Skeletal muscle satellite cell (primary cell): ENCODE measurements at regions not wholly inside any gene's neighbourhood (a gene's known extent, or its start where the extent isn't known, plus 50 kb on each side); places are given as distances from the start of the nearest gene placed in this dataset.

Source experiments
- H3K27me3 ChIP-seq: 2 replicates; pipeline ENCODE4 v1.7.0; 2013; ENCODE audit warnings: low read length; ENCODE audit not compliant: control insufficient read depth, insufficient read depth
- H3K36me3 ChIP-seq: 2 replicates; pipeline ENCODE4 v1.7.0; 2013; ENCODE audit warnings: mild to moderate bottlenecking, control low read depth, low read length; ENCODE audit not compliant: insufficient read depth
- H3K4me1 ChIP-seq: 2 replicates; pipeline ENCODE4 v1.7.0; 2013; ENCODE audit warnings: low read length; ENCODE audit not compliant: control insufficient read depth, insufficient read depth
- H3K4me2 ChIP-seq: 2 replicates; pipeline ENCODE4 v1.7.0; 2013; ENCODE audit warnings: mild to moderate bottlenecking, low read length
- H3K4me3 ChIP-seq: 2 replicates; pipeline ENCODE4 v1.7.0; 2013; ENCODE audit warnings: low read length
- H3K9ac ChIP-seq: 2 replicates; pipeline ENCODE4 v1.7.0; 2013; ENCODE audit warnings: mild to moderate bottlenecking, low read depth, low read length, moderate library complexity
- H3K9me3 ChIP-seq: replicated peaks from 2 replicates; pipeline ENCODE4 v1.7.0; 2013; ENCODE audit warnings: mild to moderate bottlenecking, control low read depth, low read length

DNA sequence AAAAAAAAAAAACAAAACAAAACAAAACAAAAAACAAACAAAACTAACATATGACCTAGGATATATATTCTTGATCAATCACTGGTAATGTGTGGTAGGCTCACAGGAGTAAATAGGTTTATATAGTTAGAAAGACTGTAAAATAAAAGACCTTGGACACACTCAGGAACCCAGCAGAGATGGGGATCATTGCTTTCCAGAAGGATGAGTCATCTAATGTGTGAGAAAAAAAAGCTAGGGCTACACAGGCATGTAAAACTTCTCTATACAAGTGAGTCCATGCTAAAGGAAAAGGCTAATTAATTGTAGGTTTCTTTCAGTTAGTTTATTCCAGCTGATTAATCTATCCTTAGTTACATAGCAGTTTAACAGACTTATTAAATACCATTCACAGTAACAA, 710.3 kb upstream of the ARPP21 start:
- Histone ChIP-seq H3K4me1 (no peaks in the 10 kb centered on the region), H3K9me3 (no peaks in the 10 kb centered on the region), H3K36me3 (no peaks in the 10 kb centered on the region), H3K4me3 (no peak overlapping the region), H3K9ac (no peak overlapping the region), H3K27me3 (no peaks in the 10 kb centered on the region), H3K4me2 (no peak overlapping the region)

- no peaks in the 10 kb centered on the region for H3K4me1 ChIP-seq
- no peaks in the 10 kb centered on the region for H3K36me3 ChIP-seq
- no peak overlapping the region for H3K9ac ChIP-seq
- H3K4me2 ChIP-seq = no peak overlapping the region
- H3K9me3 ChIP-seq = no peaks in the 10 kb centered on the region
- H3K27me3 ChIP-seq = no peaks in the 10 kb centered on the region
- no peak overlapping the region for H3K4me3 ChIP-seq
Observed at GRCh38 chr3:34934660-34935059, 704.7 kb upstream of the ARPP21 start.

DNA sequence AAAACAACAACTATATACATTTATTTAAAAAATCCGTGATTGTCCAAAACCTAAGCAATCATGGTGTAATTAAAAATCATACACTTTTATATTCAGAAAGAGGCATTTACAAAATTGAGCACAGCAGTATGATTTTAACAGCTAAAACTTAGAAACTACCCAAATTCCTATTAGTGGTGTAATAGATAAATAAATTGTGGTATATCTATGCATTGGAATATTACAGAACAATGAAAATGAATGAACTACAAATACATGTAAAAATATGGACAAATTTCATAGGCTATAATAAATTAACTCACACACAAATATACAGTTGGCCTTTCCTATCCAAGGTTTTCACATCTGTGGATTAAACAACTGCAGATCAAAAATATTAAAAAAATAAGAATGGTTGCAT, 700.5 kb upstream of the ARPP21 start:
- H3K9ac ChIP-seq = no peak overlapping the region
- no peaks in the 10 kb centered on the region for H3K27me3 ChIP-seq
- no peak overlapping the region for H3K4me3 ChIP-seq
- no peaks in the 10 kb centered on the region for H3K9me3 ChIP-seq
- no peaks in the 10 kb centered on the region for H3K36me3 ChIP-seq
- no peaks in the 10 kb centered on the region for H3K4me1 ChIP-seq
- no peak overlapping the region for H3K4me2 ChIP-seq

GRCh38 chr3:34942256-34942655, 697.1 kb upstream of the ARPP21 start:
- no peaks in the 10 kb centered on the region for H3K9me3 ChIP-seq
- H3K36me3 ChIP-seq = no peaks in the 10 kb centered on the region
- H3K27me3 ChIP-seq = no peaks in the 10 kb centered on the region
- no peaks in the 10 kb centered on the region for H3K4me1 ChIP-seq
- no peak overlapping the region for H3K4me2 ChIP-seq
- no peak overlapping the region for H3K4me3 ChIP-seq
- H3K9ac ChIP-seq = no peak overlapping the region

GRCh38 chr3:34947834-34948233, 691.5 kb upstream of the ARPP21 start:
- Histone ChIP-seq H3K27me3 (no peaks in the 10 kb centered on the region), H3K4me2 (no peak overlapping the region), H3K9ac (no peak overlapping the region), H3K4me3 (no peak overlapping the region), H3K36me3 (no peaks in the 10 kb centered on the region), H3K9me3 (no peaks in the 10 kb centered on the region), H3K4me1 (peaks cover 9% of the 10 kb centered on the region)

- H3K4me1 ChIP-seq = peaks cover 9% of the 10 kb centered on the region
- H3K9ac ChIP-seq = peak overlapping the region; percentile 32
Observed at GRCh38 chr3:34948517-34948916, 690.8 kb upstream of the ARPP21 start.

GRCh38 chr3:34955680-34956079, 683.6 kb upstream of the ARPP21 start:
- no peak overlapping the region for H3K9ac ChIP-seq
- no peak overlapping the region for H3K4me3 ChIP-seq
- H3K27me3 ChIP-seq = no peaks in the 10 kb centered on the region
- H3K4me1 ChIP-seq = no peaks in the 10 kb centered on the region
- no peak overlapping the region for H3K4me2 ChIP-seq
- H3K36me3 ChIP-seq = no peaks in the 10 kb centered on the region
- H3K9me3 ChIP-seq = no peaks in the 10 kb centered on the region

More at GRCh38 chr3:34948517-34948916, 690.8 kb upstream of the ARPP21 start:
- no peak overlapping the region for H3K4me2 ChIP-seq
- no peaks in the 10 kb centered on the region for H3K27me3 ChIP-seq
- no peaks in the 10 kb centered on the region for H3K9me3 ChIP-seq
- H3K36me3 ChIP-seq = no peaks in the 10 kb centered on the region
- H3K4me3 ChIP-seq = no peak overlapping the region

- no peaks in the 10 kb centered on the region for H3K27me3 ChIP-seq
Observed at GRCh38 chr3:34956511-34956910, 682.8 kb upstream of the ARPP21 start.

DNA sequence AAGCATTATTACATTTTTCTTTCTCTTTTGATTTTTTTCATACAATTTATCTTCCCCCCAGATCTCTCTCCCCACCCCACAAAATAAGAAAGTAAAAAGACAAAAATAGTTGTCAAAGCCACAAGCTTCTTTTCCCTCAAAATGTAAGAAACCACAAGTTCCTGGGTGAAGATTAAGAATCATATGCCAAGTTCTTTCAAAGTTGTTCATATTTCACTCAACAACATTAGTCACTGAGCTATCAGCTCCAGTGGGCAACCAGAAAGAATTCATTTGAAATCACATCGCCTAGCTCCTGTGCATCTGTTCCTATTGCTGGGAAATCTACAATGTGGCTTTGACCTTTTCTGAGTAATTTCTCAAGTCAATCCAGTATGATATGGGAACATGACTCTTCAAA, 681.6 kb upstream of the ARPP21 start:
- H3K27me3 ChIP-seq = no peaks in the 10 kb centered on the region
- H3K4me3 ChIP-seq = no peak overlapping the region
- no peaks in the 10 kb centered on the region for H3K36me3 ChIP-seq
- H3K4me1 ChIP-seq = no peaks in the 10 kb centered on the region
- H3K4me2 ChIP-seq = no peak overlapping the region
- H3K9me3 ChIP-seq = no peaks in the 10 kb centered on the region
- no peak overlapping the region for H3K9ac ChIP-seq

More at GRCh38 chr3:34956511-34956910, 682.8 kb upstream of the ARPP21 start:
- Histone ChIP-seq H3K9me3 (no peaks in the 10 kb centered on the region), H3K4me1 (no peaks in the 10 kb centered on the region), H3K36me3 (no peaks in the 10 kb centered on the region), H3K4me2 (no peak overlapping the region), H3K9ac (no peak overlapping the region), H3K4me3 (no peak overlapping the region)

GRCh38 chr3:34969513-34969912, 669.8 kb upstream of the ARPP21 start:
- no peak overlapping the region for H3K4me2 ChIP-seq
- no peaks in the 10 kb centered on the region for H3K9me3 ChIP-seq
- no peaks in the 10 kb centered on the region for H3K4me1 ChIP-seq
- H3K4me3 ChIP-seq = no peak overlapping the region
- no peaks in the 10 kb centered on the region for H3K36me3 ChIP-seq
- H3K27me3 ChIP-seq = no peaks in the 10 kb centered on the region
- H3K9ac ChIP-seq = no peak overlapping the region

DNA sequence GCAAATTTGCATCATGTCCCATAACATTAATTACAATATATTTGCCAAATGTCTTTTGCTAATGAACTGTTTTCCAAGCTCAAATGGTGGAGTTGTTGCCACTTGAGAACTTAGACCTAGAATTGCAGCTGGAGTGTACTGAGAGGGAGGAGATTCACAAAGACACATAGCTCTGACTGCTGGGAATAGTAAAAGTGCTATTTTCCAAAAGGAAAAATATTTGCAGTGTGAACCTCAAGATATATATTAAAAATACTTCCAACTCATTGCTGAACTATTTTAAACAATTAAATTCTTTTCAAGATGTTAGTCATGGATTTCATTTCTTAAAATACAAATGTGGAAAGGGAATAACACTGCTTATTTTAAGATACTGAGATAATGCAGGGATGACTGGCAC, 666.8 kb upstream of the ARPP21 start:
- Histone ChIP-seq H3K9ac (no peak overlapping the region), H3K27me3 (no peaks in the 10 kb centered on the region), H3K4me1 (no peaks in the 10 kb centered on the region), H3K36me3 (no peaks in the 10 kb centered on the region), H3K4me2 (no peak overlapping the region), H3K4me3 (no peak overlapping the region), H3K9me3 (no peaks in the 10 kb centered on the region)

DNA sequence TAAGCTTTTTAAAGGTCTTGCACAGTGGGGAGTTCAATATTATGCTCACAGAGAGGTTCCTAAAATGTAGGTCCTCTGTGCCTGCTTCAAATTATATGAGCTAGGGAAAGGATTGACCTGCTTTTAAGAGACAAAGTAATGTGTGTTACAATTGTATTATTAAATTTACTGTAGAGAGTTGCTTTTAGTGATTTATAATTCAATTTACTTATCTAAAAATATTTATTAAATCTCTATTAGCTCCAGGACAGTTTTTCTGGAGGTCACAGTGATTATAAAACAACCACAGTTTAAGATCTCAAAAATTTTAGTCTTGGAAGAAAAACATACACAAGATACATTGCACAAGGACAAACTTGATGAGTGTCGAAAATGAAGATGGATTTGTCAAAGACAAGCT, 665.7 kb upstream of the ARPP21 start:
- no peak overlapping the region for H3K9ac ChIP-seq
- no peaks in the 10 kb centered on the region for H3K36me3 ChIP-seq
- H3K9me3 ChIP-seq = no peaks in the 10 kb centered on the region
- no peak overlapping the region for H3K4me3 ChIP-seq
- H3K4me1 ChIP-seq = no peaks in the 10 kb centered on the region
- no peak overlapping the region for H3K4me2 ChIP-seq
- H3K27me3 ChIP-seq = no peaks in the 10 kb centered on the region
